ENCODE measurements at regions not wholly inside any gene's neighbourhood (a gene's known extent, or its start where the extent isn't known, plus 50 kb on each side); places are given as distances from the start of the nearest gene placed in this dataset.

DNA sequence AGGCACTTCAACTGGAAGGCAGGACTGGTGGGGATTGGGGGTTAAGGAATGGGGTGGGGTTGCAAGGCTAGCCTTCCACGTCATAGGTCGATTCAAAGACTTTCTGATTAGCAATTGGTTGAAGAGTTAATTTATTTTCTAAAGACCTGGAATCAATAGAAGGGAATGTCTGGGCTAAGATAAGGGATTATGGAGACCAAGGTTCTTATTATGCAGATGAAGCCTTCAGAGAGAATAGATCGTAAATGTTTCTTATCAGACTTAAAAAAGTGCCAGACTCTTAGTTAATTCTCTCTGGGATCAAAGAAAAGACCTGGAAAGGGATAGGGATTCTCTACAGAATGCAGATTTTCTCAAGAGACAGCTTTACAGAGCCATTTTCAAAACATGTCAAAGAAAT lies 368.0 kb upstream of the DLGAP1 start:
- TF ChIP-seq, protein P1, sequence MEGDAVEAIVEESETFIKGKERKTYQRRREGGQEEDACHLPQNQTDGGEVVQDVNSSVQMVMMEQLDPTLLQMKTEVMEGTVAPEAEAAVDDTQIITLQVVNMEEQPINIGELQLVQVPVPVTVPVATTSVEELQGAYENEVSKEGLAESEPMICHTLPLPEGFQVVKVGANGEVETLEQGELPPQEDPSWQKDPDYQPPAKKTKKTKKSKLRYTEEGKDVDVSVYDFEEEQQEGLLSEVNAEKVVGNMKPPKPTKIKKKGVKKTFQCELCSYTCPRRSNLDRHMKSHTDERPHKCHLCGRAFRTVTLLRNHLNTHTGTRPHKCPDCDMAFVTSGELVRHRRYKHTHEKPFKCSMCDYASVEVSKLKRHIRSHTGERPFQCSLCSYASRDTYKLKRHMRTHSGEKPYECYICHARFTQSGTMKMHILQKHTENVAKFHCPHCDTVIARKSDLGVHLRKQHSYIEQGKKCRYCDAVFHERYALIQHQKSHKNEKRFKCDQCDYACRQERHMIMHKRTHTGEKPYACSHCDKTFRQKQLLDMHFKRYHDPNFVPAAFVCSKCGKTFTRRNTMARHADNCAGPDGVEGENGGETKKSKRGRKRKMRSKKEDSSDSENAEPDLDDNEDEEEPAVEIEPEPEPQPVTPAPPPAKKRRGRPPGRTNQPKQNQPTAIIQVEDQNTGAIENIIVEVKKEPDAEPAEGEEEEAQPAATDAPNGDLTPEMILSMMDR (IDR thresholded peaks at IDR 0.05; ENCODE audit: low read depth, low read length) = no peak
- DNase-seq (ENCODE audit: low read depth in 2 of 2) = no peak
- no peak overlapping the region for H3K4me3 ChIP-seq (replicated peaks in 1 of 2; ENCODE audit: low read depth in 2 of 2, low read length in 2 of 2)

DNA sequence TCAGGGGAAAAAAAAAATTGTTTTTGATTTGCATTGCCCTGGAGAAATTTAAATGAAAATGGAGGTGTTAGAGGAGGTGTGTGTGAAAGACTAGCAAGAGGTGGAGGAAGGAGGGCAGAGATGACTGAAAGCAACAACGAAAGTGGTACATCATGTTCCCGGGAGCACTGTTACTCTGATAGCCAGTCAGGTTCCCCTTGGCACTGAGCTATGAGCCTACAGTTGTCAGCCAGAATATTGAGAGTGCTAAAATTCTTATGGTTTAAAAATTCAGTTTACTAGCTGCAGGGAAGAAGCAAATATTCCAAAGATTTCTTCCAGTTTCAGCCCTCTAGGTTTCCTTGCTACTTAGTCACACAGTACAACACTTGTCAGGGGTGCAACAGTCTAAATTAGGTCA lies 366.7 kb upstream of the DLGAP1 start:
- TF ChIP-seq, protein P1 (IDR thresholded peaks at IDR 0.05; ENCODE audit: low read depth, low read length) = no peak
- H3K4me3 ChIP-seq (replicated peaks in 1 of 2; ENCODE audit: low read depth in 2 of 2, low read length in 2 of 2) = no peak overlapping the region
- DNase-seq (ENCODE audit: low read depth in 2 of 2) = no peak

DNA sequence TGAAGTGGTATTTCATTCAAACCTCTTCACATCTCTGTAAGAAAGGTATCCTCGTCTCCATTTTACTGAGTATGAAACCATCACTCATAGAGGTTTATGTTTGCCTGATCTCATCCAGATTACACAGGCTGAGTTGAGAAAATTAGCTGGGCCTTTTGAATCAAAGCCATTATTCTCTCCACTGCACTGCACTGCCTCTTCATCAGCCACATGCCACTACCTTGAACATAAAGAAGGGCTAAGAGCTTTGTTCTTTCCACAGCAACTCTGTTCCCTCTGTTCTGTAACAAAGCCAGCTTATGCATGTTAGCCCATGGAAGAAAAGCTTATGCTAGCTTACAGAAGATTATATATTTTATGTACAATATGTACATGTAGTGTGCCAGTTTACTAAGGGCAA lies 362.6 kb upstream of the DLGAP1 start:
- TF ChIP-seq, protein P1 (IDR thresholded peaks at IDR 0.05; ENCODE audit: low read depth, low read length) = no peak
- no peak for DNase-seq (ENCODE audit: low read depth in 2 of 2)
- no peak overlapping the region for H3K4me3 ChIP-seq (replicated peaks in 1 of 2; ENCODE audit: low read depth in 2 of 2, low read length in 2 of 2)

DNA sequence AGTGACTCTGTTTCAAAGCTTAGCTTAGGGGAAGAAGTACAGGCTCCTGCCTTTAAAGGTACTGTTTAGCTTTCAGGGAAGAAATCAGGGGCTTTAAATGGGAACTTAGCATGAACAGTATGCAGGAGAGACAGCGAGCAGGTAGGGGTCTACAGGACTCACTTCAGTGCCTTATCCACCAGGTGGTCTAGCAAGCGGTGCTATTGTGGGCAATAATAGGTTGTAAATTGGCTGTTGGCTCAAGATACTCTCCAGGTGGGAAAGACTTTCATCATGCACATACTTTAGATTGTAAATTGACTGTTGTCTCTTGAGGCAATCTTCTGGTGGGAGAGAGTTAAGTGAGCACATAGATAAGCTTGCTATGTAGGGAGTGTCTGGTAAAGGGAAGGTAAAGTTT lies 358.6 kb upstream of the DLGAP1 start:
- no peak overlapping the region for H3K4me3 ChIP-seq (replicated peaks in 1 of 2; ENCODE audit: low read depth in 2 of 2, low read length in 2 of 2)
- TF ChIP-seq, protein P1 (IDR thresholded peaks at IDR 0.05; ENCODE audit: low read depth, low read length) = no peak
- DNase-seq (ENCODE audit: low read depth in 2 of 2) = no peak

DNA sequence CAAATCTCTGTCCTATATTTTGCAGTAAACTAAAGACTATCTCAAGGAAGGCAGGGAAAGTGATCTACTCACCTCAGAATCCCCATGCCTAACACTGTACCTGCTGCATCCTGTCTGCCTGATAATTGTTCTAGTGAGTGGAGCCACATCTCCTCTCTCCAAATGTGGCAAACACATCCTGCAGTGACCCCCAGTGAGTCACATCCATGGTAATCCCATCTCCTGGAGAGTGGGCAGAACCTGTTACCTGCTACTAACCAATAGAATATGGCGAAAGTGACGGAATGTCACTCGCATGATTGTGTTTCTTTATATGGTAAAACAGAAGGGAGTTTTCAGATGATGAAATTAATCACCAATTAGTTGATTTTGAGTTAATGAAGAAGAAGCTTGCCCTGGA lies 353.8 kb upstream of the DLGAP1 start:
- H3K4me3 ChIP-seq (replicated peaks in 1 of 2; ENCODE audit: low read depth in 2 of 2, low read length in 2 of 2) = no peak overlapping the region
- no peak for DNase-seq (ENCODE audit: low read depth in 2 of 2)
- TF ChIP-seq, protein P1 (IDR thresholded peaks at IDR 0.05; ENCODE audit: low read depth, low read length) = no peak

DNA sequence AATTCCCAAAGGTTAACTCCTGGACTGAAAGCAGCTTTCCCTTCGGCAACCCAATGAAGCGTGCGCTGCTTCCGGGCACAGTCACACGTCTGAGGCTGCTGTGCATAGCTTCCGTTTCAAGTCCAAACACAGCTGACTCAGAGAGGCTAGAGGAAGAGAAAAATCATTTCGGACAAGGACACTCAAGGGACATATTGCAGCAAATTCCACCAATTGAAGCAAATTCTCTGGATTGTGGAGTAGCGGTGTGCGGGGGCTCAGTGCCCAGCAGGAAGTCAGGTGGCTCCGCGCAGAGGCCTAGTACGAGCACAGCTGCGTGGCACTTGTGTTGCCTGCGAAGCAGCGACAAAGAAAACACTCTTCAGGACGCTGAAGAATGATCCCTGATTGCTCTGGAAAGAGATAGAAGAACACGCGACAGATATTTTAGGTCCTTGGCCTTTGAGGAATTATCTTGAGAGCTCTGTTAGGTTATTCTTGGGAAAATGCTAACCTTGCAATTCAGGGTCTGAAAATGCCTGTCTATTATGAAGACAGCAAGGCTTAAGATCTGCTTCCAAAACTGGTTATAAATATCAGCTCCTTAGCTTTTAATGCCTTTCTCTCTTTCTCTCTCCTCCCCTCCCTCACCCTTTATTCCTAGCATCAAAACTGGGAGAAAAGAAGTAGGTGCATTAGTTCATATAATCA lies 352.6 kb upstream of the DLGAP1 start:
- no peak for DNase-seq (ENCODE audit: low read depth in 2 of 2)
- no peak overlapping the region for H3K4me3 ChIP-seq (replicated peaks in 1 of 2; ENCODE audit: low read depth in 2 of 2, low read length in 2 of 2)
- TF ChIP-seq, protein P1 (IDR thresholded peaks at IDR 0.05; ENCODE audit: low read depth, low read length) = no peak

DNA sequence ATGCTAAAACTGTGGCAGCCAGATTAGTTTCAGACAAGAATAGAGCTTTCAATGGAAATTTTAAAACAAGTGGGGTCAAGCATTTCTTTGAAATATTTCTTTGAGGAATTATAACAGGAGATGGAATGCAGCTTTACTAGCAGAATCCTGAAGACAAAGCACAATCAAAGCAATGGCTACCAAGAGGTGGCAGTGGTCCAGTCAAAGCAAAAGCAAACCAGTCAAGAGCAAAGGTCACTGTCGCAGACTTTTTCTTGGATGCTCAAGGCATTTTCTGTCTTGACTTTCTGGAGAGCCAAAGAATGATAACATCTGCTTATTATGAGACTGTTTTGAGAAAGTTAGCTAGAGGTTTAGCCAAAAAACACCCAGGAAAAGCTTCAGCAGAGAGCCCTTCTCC lies 351.2 kb upstream of the DLGAP1 start:
- DNase-seq (ENCODE audit: low read depth in 2 of 2) = no peak
- TF ChIP-seq, protein P1 (IDR thresholded peaks at IDR 0.05; ENCODE audit: low read depth, low read length) = no peak
- H3K4me3 ChIP-seq (replicated peaks in 1 of 2; ENCODE audit: low read depth in 2 of 2, low read length in 2 of 2) = no peak overlapping the region

Data from cardiac fibroblast (primary cell).